ENCODE measurements at regions not wholly inside any gene's neighbourhood (a gene's known extent, or its start where the extent isn't known, plus 50 kb on each side); places are given as distances from the start of the nearest gene placed in this dataset.

GRCh38 chr12:92300777-92301176, 155.1 kb upstream of the BTG1 start:
- Histone ChIP-seq H2BK12ac (ENCODE audit: low read length in 2 of 2) (no peak overlapping the region), H2BK120ac (ENCODE audit: low read depth, low read length) (no peak overlapping the region), H2BK5ac (ENCODE audit: low read depth, low read length, poor library complexity, severe bottlenecking) (no peak overlapping the region), H3K79me1 (replicated peaks; ENCODE audit: low read length, poor library complexity, severe bottlenecking) (no peaks in the 10 kb centered on the region), H2AFZ (ENCODE audit: low read depth, low read length) (no peak overlapping the region), H2BK15ac (ENCODE audit: low read depth, poor library complexity, severe bottlenecking) (no peak overlapping the region), H3K4me2 (ENCODE audit: low read length, poor library complexity, severe bottlenecking) (no peak overlapping the region), H3K9ac (ENCODE audit: low read length) (no peak overlapping the region), H3K4me3 (ENCODE audit: insufficient read depth in 1 of 2, low read depth in 1 of 2, low read length in 2 of 2) (no peak overlapping the region), H3K27me3 (ENCODE audit: control insufficient read depth in 1 of 2, insufficient read depth in 1 of 2, low read length in 2 of 2) (no peaks in the 10 kb centered on the region), H3K23ac (ENCODE audit: low read length in 2 of 2) (no peak overlapping the region), H3K4me1 (ENCODE audit: control insufficient read depth, insufficient read depth, low read depth, low read length) (no peaks in the 10 kb centered on the region), H3K9me3 (ENCODE audit: control insufficient read depth, low read length) (no peaks in the 10 kb centered on the region), H4K91ac (ENCODE audit: low read length) (no peak overlapping the region), H3K36me3 (ENCODE audit: control insufficient read depth in 1 of 2, insufficient read depth in 2 of 2, low read depth in 1 of 2, low read length in 2 of 2) (no peaks in the 10 kb centered on the region), H3K4ac (ENCODE audit: low read depth in 1 of 2, low read length in 2 of 2) (no peak overlapping the region), H3K27ac (ENCODE audit: low read length, poor library complexity, severe bottlenecking) (no peak overlapping the region), H4K8ac (ENCODE audit: low read length) (no peak overlapping the region), H3K18ac (ENCODE audit: low read depth in 1 of 2, low read length in 2 of 2) (no peak overlapping the region), H3K14ac (ENCODE audit: low read length in 2 of 2) (no peak overlapping the region), H2AK5ac (ENCODE audit: low read length, severe bottlenecking) (no peak overlapping the region)
- WGBS = no CpG with 5 or more reads among the region's 2 CpGs
- no peak for DNase-seq

- no peak overlapping the region for H3K27ac ChIP-seq (ENCODE audit: low read length, poor library complexity, severe bottlenecking)
- no peak overlapping the region for H3K14ac ChIP-seq (ENCODE audit: low read length in 2 of 2)
- no peaks in the 10 kb centered on the region for H3K36me3 ChIP-seq (ENCODE audit: control insufficient read depth in 1 of 2, insufficient read depth in 2 of 2, low read depth in 1 of 2, low read length in 2 of 2)
- H4K8ac ChIP-seq (ENCODE audit: low read length) = no peak overlapping the region
- no peaks in the 10 kb centered on the region for H3K9me3 ChIP-seq (ENCODE audit: control insufficient read depth, low read length)
- H2AK5ac ChIP-seq (ENCODE audit: low read length, severe bottlenecking) = no peak overlapping the region
- no peak overlapping the region for H2AFZ ChIP-seq (ENCODE audit: low read depth, low read length)
- H3K27me3 ChIP-seq (ENCODE audit: control insufficient read depth in 1 of 2, insufficient read depth in 1 of 2, low read length in 2 of 2) = no peaks in the 10 kb centered on the region
- H3K18ac ChIP-seq (ENCODE audit: low read depth in 1 of 2, low read length in 2 of 2) = no peak overlapping the region
- H3K4me3 ChIP-seq (ENCODE audit: insufficient read depth in 1 of 2, low read depth in 1 of 2, low read length in 2 of 2) = no peak overlapping the region
- H3K4ac ChIP-seq (ENCODE audit: low read depth in 1 of 2, low read length in 2 of 2) = no peak overlapping the region
- no peak overlapping the region for H3K4me2 ChIP-seq (ENCODE audit: low read length, poor library complexity, severe bottlenecking)
- no peak overlapping the region for H2BK12ac ChIP-seq (ENCODE audit: low read length in 2 of 2)
- no peak overlapping the region for H4K91ac ChIP-seq (ENCODE audit: low read length)
- no peak overlapping the region for H3K9ac ChIP-seq (ENCODE audit: low read length)
- H3K79me1 ChIP-seq (replicated peaks; ENCODE audit: low read length, poor library complexity, severe bottlenecking) = no peaks in the 10 kb centered on the region
- 77% methylated on average over 3 of the region's 3 CpGs for WGBS
- no peak overlapping the region for H3K23ac ChIP-seq (ENCODE audit: low read length in 2 of 2)
- no peak overlapping the region for H2BK120ac ChIP-seq (ENCODE audit: low read depth, low read length)
- no peak overlapping the region for H2BK5ac ChIP-seq (ENCODE audit: low read depth, low read length, poor library complexity, severe bottlenecking)
- DNase-seq = no peak
- H2BK15ac ChIP-seq (ENCODE audit: low read depth, poor library complexity, severe bottlenecking) = no peak overlapping the region
- no peaks in the 10 kb centered on the region for H3K4me1 ChIP-seq (ENCODE audit: control insufficient read depth, insufficient read depth, low read depth, low read length)
Measured at GRCh38 chr12:92299744-92300143, 154.1 kb upstream of the BTG1 start.

- Histone ChIP-seq H2BK12ac (ENCODE audit: low read length in 2 of 2) (no peak overlapping the region), H3K79me1 (replicated peaks; ENCODE audit: low read length, poor library complexity, severe bottlenecking) (no peaks in the 10 kb centered on the region), H4K8ac (ENCODE audit: low read length) (no peak overlapping the region), H2AFZ (ENCODE audit: low read depth, low read length) (no peak overlapping the region), H3K4me1 (ENCODE audit: control insufficient read depth, insufficient read depth, low read depth, low read length) (no peaks in the 10 kb centered on the region), H2BK5ac (ENCODE audit: low read depth, low read length, poor library complexity, severe bottlenecking) (no peak overlapping the region), H3K27me3 (ENCODE audit: control insufficient read depth in 1 of 2, insufficient read depth in 1 of 2, low read length in 2 of 2) (no peaks in the 10 kb centered on the region), H3K18ac (ENCODE audit: low read depth in 1 of 2, low read length in 2 of 2) (no peak overlapping the region), H3K9ac (ENCODE audit: low read length) (no peak overlapping the region), H2BK15ac (ENCODE audit: low read depth, poor library complexity, severe bottlenecking) (no peak overlapping the region), H3K14ac (ENCODE audit: low read length in 2 of 2) (no peak overlapping the region), H3K9me3 (ENCODE audit: control insufficient read depth, low read length) (no peaks in the 10 kb centered on the region), H3K4ac (ENCODE audit: low read depth in 1 of 2, low read length in 2 of 2) (no peak overlapping the region), H3K36me3 (ENCODE audit: control insufficient read depth in 1 of 2, insufficient read depth in 2 of 2, low read depth in 1 of 2, low read length in 2 of 2) (no peaks in the 10 kb centered on the region), H3K23ac (ENCODE audit: low read length in 2 of 2) (no peak overlapping the region), H2BK120ac (ENCODE audit: low read depth, low read length) (no peak overlapping the region), H3K4me2 (ENCODE audit: low read length, poor library complexity, severe bottlenecking) (no peak overlapping the region), H4K91ac (ENCODE audit: low read length) (no peak overlapping the region), H3K4me3 (ENCODE audit: insufficient read depth in 1 of 2, low read depth in 1 of 2, low read length in 2 of 2) (no peak overlapping the region), H3K27ac (ENCODE audit: low read length, poor library complexity, severe bottlenecking) (no peak overlapping the region), H2AK5ac (ENCODE audit: low read length, severe bottlenecking) (no peak overlapping the region)
- WGBS = 96% methylated on average over 2 of the region's 2 CpGs
- no peak for DNase-seq
Measured at GRCh38 chr12:92299344-92299743, 153.7 kb upstream of the BTG1 start.

- Histone ChIP-seq H2BK5ac (ENCODE audit: low read depth, low read length, poor library complexity, severe bottlenecking) (no peak overlapping the region), H4K91ac (ENCODE audit: low read length) (no peak overlapping the region), H3K36me3 (ENCODE audit: control insufficient read depth in 1 of 2, insufficient read depth in 2 of 2, low read depth in 1 of 2, low read length in 2 of 2) (no peaks in the 10 kb centered on the region), H2BK12ac (ENCODE audit: low read length in 2 of 2) (no peak overlapping the region), H2AFZ (ENCODE audit: low read depth, low read length) (no peak overlapping the region), H3K14ac (ENCODE audit: low read length in 2 of 2) (no peak overlapping the region), H3K4ac (ENCODE audit: low read depth in 1 of 2, low read length in 2 of 2) (no peak overlapping the region), H4K8ac (ENCODE audit: low read length) (no peak overlapping the region), H3K27me3 (ENCODE audit: control insufficient read depth in 1 of 2, insufficient read depth in 1 of 2, low read length in 2 of 2) (no peaks in the 10 kb centered on the region), H3K9ac (ENCODE audit: low read length) (peak overlapping the region; percentile 85), H3K18ac (ENCODE audit: low read depth in 1 of 2, low read length in 2 of 2) (no peak overlapping the region), H3K4me2 (ENCODE audit: low read length, poor library complexity, severe bottlenecking) (no peak overlapping the region), H3K27ac (ENCODE audit: low read length, poor library complexity, severe bottlenecking) (no peak overlapping the region), H3K9me3 (ENCODE audit: control insufficient read depth, low read length) (no peaks in the 10 kb centered on the region), H2BK120ac (ENCODE audit: low read depth, low read length) (no peak overlapping the region), H2AK5ac (ENCODE audit: low read length, severe bottlenecking) (no peak overlapping the region), H3K79me1 (replicated peaks; ENCODE audit: low read length, poor library complexity, severe bottlenecking) (no peaks in the 10 kb centered on the region), H3K4me1 (ENCODE audit: control insufficient read depth, insufficient read depth, low read depth, low read length) (no peaks in the 10 kb centered on the region), H3K4me3 (ENCODE audit: insufficient read depth in 1 of 2, low read depth in 1 of 2, low read length in 2 of 2) (peak overlapping the region in 1 of 2 experiments; percentile 57), H2BK15ac (ENCODE audit: low read depth, poor library complexity, severe bottlenecking) (no peak overlapping the region), H3K23ac (ENCODE audit: low read length in 2 of 2) (no peak overlapping the region)
- 62% methylated on average over 6 of the region's 8 CpGs for WGBS
- DNase-seq = peak; percentile 62
Measured at GRCh38 chr12:92297932-92298696, 152.5 kb upstream of the BTG1 start.

Measured in mesenchymal stem cell (in vitro differentiated cells and primary cell).